ENCODE measurements at regions not wholly inside any gene's neighbourhood (a gene's known extent, or its start where the extent isn't known, plus 50 kb on each side); places are given as distances from the start of the nearest gene placed in this dataset.

DNA sequence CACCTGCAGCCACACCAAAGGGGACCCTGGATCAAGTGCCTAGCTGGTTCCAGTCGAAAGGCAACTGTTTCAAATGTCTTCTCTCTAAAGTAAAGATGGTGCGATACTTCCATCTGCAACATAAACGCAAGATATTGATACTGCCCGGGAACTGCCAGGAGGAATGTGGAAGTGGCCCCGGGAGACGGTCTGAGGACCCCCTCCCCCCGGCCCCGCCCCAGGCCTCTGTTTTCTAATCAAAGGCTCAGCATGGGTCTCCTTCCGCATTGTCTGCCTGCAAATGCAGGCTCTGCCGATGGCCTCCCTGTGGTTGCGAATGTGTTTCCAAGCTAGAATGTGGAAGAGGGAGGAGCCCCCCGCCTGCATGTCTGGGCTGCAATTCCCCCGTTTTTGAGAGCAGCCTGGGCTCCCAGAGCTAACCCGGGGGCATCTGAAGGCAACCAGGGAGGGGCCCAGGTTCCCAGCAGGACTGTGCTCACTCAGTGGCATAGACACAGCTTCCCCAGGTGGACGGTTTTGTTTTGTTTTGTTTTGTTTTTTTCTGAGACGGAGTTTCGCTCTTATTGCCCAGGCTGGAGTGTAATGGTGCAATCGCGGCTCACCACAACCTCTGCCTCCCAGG lies 223.9 kb upstream of the PPP2R2D start:
- DNase-seq = no peak

GRCh38 chr10:131677671-131678070 lies 223.1 kb upstream of the PPP2R2D start:
- DNase-seq = no peak

DNA sequence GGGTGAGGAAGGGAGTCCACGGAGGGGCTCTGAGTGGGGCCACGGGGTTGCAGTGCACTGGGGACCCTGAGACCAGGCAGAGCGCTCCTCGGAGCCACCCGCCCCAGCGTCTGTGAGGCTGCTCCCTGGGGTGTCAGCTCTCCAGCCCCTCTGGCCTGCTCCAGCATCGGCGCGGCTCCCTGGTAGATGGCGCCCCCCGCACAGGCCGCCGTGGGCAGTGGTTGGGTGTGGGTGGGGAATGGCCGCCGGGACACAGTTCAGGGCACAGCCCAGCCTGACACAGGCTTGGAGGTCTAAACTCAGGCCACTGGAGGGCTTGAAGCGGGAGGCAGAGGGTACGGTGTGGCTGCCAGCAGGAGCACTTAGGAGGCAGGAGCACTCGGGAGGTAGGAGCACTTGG lies 222.6 kb upstream of the PPP2R2D start:
- DNase-seq = no peak

GRCh38 chr10:131678613-131679012 lies 222.2 kb upstream of the PPP2R2D start:
- DNase-seq = no peak

DNA sequence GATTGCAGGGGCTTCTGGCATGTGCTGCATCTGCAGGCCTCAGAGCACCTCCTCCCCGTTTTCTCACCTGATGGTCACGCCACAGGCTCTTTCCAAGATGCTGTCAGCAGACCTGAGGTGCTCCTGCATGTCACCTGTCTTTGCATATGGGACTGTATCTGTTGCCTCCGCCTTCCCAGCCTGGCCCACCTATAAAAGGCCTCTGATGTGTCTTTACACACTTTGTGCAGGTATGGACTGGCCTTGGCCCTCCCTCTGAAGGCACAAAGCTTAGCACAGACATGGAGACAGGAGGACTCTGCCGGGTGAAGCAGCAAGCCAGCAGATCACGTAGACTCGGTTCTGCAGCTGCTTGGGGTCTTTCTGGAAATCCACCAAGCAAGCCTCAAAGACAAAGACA lies 220.9 kb upstream of the PPP2R2D start:
- no peak for DNase-seq

DNA sequence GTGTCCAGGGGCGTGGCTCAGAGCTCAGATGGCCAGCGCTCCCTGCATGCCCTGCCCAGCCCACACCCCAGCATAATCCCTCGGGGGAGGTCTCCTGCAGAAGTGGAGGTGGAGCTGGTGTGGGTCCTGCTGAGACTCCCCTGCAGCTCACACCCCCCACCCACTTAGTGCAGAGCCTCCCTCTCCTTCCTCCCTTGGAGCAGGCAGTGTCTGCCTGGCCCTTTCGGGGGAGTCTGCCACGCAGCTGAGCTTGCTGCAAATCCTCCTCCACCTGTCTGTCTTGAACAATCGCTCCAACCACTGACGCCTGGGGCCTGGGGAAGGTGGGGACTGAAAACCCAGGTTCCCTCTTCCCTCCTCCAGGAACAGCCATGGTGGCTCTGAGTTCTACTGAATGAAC lies 219.7 kb upstream of the PPP2R2D start:
- DNase-seq = no peak

GRCh38 chr10:131681656-131682055 lies 219.2 kb upstream of the PPP2R2D start:
- no peak for DNase-seq

DNA sequence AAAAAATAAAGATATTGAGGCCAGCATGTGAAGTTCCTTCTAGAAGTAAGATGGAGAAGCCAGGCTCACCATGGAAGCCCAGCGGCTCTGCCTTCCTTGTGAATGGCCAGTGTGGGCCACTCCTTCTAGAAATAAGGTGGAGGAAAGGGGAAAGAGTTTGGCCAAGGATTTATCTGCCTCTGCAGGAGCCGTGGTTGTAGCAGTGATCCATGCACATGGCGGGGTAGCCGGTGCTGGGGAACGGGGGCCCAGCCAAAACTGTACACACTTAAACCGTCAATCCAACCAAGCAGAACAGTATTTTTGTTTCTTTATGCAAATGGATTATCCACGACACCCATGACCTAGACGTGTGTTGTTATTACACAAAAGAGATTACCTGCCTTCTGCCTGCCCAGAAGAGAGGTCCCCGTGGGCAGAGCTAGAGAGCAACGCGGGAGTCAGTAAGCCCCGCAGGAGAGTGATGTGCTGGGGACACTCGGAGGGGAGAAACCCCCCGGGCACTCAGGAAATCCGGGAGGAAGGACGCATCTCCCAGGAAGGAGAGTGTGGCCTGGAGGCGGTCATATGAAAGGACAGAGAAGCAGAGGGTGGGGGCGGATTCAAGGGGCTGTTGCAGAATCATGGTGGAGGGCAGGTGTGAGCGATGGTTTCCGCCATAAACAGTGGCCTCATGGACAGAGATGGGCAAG lies 218.4 kb upstream of the PPP2R2D start:
- no peak for DNase-seq

GRCh38 chr10:131683281-131683861 lies 217.4 kb upstream of the PPP2R2D start:
- no peak for DNase-seq

DNA sequence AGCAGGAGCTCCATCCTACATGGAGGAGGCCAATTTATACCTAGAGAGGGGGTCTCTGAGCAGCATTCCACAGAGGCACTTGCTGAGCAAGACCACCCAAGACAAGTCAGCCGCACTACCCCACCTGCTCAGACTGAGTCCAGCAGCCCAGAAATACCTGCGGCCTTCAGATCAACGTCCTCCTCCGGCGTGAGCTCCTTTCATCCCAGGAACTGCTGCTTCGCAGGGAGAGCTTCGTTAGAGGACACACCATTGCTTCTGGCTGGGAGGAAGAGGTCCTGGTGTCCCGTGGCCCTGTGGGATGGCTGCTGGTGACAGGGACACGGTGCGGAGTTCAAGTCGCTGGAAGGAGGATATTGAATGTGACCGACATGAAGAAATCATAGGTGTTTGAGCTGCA lies 216.9 kb upstream of the PPP2R2D start:
- no peak for DNase-seq

GRCh38 chr10:131685007-131685406 lies 215.8 kb upstream of the PPP2R2D start:
- no peak for DNase-seq

DNA sequence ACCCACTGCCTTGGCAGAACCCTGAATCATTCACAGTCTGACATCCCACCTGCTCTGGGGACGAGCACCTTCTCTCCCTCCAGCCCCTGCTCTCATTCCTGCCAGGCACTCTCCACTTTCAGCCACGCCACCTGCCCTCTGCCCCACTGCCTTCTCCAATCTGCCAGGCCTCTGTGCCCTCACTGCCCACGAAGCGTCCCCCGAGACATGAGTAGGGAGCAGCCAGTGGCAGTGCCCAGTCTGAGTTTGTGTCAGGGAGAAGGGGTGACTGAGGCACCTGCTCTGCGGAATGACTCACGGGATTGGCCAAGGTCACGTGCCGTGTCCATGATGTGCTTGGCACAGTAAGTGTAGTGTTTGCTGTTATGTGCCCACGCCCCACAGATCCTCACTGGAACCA lies 215.2 kb upstream of the PPP2R2D start:
- no peak for DNase-seq

DNA sequence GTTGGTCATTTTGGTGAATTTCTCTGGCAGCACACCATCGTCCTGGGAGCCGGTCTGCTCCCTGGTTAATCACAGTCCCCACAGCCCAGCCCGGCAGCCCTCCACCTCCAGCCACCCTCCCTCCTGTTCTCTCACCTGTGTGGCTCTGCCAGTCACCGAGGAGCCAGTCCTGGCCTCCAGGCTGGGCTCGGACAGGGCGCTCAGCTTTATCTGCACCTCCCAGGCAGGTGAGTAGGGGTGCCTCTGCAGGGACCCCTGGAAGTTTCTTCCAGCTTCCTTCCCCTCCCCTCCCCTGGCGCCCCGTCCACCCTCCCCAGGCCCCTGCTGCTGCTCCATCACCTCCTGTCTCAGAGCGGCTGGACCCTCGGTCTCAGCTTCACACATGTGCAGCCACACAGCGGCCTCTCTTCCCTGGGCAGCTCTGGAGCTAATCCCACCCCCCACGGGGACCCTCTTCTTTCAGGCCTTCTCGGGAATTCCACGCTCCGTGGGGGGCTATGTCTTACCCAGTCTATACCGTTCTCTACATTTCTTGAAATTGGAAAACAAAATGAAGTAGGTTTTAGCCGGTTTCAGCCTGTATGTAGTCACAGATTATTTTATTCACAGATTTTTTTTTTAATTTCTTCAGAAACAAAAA lies 213.9 kb upstream of the PPP2R2D start:
- DNase-seq = no peak

- DNase-seq = no peak
Observed at GRCh38 chr10:131688304-131688703, 212.5 kb upstream of the PPP2R2D start.

- no peak for DNase-seq
Observed at GRCh38 chr10:131689016-131689415, 211.8 kb upstream of the PPP2R2D start.

GRCh38 chr10:131689486-131689885 lies 211.3 kb upstream of the PPP2R2D start:
- no peak for DNase-seq

DNA sequence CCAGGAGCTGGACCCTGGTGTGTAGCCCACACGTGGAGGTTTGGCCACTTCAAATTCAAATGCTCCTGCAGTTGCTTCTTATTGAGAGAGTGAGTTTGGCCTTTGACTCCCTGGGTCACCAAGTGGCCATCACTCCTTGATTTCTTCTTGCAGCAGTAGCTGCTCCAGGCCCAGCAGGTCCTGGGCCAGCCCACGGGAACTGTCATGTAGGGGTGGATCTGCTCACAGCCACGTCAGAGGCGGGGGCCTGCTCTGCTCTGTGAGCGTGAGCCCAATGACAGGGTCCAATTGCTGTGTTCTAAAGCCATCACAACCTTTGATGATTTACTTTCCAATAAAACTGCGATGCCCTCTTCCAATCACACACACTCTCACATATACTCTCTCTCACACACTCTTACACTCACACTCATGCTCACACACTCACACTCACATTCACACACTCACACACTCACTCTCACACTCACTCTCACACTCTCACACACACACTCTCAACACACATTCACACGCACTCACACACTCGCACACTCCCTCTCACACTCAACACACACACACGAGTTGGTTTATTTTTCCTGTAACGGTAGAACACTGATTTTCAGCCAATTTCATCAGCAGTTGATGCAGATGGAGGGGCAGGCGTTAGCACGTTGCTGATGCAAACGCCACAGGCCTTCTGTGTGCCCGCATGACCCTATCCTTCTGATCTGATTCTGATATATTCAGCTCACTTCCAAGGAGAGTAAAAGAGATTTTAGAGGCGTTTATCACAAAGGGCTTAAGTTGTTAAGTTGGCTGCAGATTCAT lies 210.7 kb upstream of the PPP2R2D start:
- no peak for DNase-seq

- no peak for DNase-seq
Observed at GRCh38 chr10:131690805-131691239, 210.0 kb upstream of the PPP2R2D start.

DNA sequence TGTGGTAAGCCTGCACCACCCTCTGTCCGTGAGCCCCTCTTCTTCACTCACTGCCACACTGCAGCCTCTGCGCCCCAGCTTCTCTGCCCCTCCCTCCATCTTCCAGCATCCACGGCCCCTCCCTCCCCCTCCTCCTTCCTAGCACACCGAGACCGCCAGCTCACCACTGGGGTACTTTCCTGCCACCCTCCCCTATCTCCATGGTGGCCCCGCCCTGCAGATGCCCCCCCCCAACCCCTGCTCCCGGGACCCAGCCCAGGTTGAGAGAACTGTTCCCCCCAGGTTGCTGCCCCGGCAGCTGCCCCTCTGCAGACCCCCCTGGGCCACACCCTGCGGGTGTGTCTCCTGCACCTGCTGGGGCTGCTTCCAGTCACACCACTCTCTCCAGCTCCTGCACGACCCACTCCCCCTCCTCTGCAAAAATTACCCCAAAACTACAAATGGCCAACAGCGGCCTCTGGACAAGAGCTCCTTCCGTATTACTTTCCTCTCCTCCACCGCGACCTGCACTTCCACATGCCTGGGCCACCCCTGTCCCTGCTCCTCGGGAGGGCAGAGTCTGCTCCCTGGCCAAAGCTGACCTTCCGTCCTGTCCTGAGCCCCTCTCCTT lies 209.2 kb upstream of the PPP2R2D start:
- DNase-seq = no peak

- no peak for DNase-seq
Observed at GRCh38 chr10:131692176-131692575, 208.6 kb upstream of the PPP2R2D start.

GRCh38 chr10:131692686-131693334 lies 208.0 kb upstream of the PPP2R2D start:
- no peak for DNase-seq

- no peak for DNase-seq
Observed at GRCh38 chr10:131693766-131694165, 207.0 kb upstream of the PPP2R2D start.
